NCI-H69 (cell line): ENCODE measurements at regions not wholly inside any gene's neighbourhood (a gene's known extent, or its start where the extent isn't known, plus 50 kb on each side); places are given as distances from the start of the nearest gene placed in this dataset.

Experiments used
- DNase-seq: peaks from one replicate; lab custom pipeline; 2025; lab: John Stamatoyannopoulos, UW

GRCh38 chr4:26105337-26105736 is 191.3 kb downstream of the SMIM20 start:
- no peak for DNase-seq

GRCh38 chr4:26105815-26106699 is 192.0 kb downstream of the SMIM20 start:
- peak; percentile 10 for DNase-seq

DNA sequence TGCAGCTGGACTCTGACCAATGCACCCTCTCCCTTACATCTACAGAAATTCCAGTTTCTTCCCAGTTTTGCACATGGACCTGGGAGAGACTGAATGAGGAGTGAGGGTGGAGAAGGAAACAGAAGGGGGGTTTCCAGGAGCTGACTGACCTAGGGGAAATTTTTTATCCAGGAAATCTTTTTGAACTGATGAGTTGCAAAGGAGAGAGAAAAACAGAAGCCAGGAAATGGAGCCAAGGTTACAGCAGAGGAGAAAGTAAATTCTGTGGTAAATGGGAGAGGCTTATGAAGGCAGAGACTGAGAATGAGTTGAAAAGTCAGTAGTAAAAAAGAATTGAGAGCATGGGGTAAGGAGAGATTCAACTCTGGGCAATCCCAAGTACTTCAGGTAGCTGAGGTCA is 192.8 kb downstream of the SMIM20 start:
- no peak for DNase-seq

DNA sequence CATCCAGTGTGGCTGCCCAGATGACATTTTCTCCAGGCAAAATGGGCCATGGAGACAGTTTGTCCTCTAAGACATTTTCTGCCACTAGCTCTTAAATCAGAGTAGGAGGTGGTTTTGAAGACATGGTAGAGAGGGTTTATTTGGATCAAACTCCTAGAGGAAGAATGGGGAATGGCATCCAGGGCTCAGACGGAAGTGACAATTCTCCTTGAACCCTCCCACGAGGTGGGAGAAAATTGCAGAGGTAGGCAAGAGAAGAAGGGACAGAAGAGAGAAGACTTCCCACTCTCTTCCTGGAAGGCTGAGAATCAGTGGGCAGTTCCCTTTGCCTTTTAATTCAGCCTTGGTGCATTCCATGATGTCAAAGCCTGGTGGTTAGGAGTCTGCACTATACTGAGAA is 194.0 kb downstream of the SMIM20 start:
- peak; percentile 3 for DNase-seq

- DNase-seq, result peak; percentile 24
Measured at GRCh38 chr4:26110493-26110892, 196.5 kb downstream of the SMIM20 start.

DNA sequence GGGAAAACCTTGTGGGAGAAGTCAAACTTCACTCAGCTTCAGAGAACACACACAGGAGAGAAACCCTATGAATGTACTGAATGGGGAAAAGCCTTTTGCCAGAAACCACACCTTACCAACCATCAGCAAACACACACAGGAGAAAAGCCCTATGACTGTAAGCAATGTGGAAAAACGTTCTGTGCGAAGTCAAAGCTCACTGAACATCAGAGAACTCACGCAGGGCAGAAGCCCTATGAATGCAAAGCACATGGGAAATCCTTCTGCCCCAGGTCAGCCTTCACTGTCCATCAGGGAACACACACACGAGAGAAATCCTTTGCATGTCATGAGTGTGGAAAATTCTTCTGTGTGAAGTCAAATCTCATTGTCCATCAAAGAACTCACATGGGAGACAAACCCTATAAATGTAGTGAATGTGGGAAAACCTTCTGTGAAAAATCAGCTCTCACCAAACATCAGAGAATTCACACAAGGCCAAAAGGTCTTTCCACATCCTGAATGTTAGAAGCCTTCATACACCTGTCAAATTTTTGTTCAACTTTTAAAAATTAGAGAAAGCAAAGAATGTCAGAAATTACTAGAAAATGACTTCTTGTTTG is 199.4 kb downstream of the SMIM20 start:
- no peak for DNase-seq

DNA sequence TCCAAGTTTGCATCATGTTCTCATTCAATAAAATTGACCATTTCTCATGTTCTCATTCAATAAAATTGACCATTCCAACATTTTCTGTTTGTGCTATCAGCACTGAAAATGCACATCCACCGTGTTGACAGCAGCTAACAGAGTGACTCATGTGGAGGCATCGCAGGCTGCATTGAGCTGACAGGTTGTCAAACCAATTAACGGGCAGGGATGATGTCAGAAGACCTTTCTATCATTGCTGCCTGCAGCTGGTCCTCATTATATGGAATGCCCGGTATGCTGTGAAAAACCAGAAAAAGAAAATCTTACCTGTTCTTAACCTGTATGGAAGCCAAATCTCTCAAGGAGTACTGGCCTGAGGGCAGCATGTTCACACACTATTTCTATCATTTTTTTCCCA is 202.0 kb downstream of the SMIM20 start:
- DNase-seq, result peak; percentile 38

- peak; percentile 19 for DNase-seq
Measured at GRCh38 chr4:26120098-26120825, 200.6 kb upstream of the RBPJ start.

DNA sequence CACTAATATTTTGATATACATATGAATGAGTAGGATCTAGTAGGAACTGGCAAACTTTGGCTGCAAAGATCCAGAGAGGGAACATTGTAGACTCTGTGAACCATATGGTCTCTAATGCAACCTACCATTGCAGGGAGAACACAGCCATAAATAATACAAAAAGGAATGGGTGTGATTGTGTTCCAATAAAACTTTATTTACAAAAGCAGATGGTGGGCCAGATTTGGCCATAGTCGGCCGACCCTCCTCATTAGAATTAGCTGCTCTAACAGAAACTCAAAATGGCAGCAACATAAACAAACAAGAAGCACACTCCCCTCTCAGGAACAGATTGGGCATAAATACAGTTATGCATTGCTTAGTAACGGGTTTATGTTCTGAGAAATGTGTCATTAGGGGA is 198.1 kb upstream of the RBPJ start:
- DNase-seq, result peak; percentile 43

DNA sequence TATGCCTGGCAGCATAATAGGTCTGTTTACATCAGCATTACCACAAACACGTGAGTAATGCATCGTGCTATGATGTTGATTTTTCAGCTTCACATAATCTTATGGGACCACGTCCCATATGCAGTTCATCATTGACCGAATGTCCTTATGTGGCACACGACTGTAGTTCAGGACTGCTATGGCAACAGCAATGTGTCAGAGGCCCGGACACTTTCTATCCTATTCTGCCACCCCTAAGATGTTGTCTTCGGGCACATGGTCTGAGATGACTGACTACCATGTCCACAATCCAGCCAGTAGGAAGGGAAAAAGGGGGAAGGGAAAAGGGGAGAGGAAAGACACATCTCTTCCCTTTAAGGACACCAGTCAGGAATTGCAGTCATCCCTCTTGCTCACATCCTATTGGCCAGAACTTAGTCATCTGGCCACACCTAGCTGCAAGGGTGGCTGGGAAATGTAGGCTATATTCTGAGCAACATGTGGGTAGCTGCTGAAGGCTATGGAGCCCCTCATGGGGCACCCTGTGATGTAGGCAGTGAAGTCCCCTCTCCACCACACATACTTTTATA is 196.0 kb upstream of the RBPJ start:
- no peak for DNase-seq

DNA sequence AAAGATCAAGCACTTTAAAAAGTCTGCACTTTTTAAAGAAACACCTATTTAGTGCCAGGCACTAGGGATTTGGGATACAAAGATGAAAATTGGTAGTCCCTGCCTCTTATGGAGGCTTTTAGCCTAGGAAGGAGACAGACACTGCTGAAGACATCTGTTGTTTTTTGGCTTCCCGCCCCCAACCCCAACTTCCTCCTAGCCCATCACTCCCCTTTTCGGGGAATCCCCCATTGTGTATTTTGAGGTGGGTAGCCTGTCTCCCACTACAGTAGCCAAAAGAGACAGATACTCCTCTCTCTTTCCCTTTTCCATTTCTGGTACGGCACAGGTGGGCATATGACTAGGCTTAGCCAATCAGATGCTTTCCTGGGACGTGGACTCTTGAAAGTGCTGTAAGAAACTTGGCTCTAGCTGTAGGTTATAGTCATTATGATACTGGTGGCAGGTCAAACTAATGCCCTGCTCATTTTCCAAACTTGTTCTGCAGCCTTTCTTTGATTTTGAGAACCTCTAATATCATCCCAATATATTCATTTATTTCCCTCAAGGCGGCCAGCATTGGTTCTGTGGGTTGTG is 194.6 kb upstream of the RBPJ start:
- no peak for DNase-seq

DNA sequence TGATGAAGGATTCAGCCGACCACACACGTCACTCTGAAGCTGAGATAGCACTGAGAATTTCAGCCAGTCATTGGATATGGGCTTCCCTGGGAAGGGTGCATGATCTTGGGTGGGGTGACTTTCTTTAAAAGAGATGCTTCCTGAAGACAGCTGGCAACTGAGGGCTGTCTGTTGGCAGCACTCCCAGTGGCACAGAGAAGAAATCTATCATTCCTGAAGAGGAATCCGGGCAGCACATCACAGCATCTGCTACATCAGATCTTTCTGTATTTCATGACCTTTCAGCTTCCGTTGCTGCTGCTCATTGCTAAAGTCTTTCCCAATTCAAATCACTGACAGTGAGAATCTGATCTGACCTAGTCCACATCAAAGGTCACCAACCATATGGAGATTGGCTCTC is 193.8 kb upstream of the RBPJ start:
- no peak for DNase-seq

GRCh38 chr4:26127851-26128337 is 192.9 kb upstream of the RBPJ start:
- peak; percentile 73 for DNase-seq

- no peak for DNase-seq
Measured at GRCh38 chr4:26130173-26130572, 190.6 kb upstream of the RBPJ start.

DNA sequence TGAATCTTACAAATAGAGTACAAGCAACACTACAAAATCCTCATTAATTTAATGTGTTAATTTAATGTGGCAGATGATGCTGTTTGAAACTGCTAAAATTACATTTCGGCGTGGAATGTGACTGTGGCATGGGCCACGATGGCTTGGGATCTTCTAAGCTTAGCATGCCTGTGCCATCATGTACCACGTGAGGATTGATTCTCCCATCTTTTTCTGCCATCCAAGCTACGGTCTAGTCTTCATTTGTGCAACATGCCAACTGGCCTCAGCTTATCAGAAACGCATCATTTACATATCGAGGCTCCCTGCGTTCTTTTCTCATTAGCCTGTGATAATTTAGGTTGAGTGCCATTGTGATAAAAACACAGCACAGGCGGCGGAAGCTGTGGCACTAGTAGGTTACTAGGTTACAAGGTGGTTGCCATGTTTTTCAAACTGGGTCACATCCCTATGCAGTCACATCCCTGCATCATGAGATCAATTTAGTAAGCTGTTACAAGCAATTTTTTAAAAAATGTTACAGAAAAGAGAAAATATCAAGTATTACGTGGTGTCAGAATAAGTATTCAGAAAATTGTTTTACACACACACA is 189.9 kb upstream of the RBPJ start:
- no peak for DNase-seq

GRCh38 chr4:26131711-26132110 is 189.1 kb upstream of the RBPJ start:
- DNase-seq, result no peak

- peak; percentile 5 for DNase-seq
Measured at GRCh38 chr4:26132858-26133257, 188.0 kb upstream of the RBPJ start.

DNA sequence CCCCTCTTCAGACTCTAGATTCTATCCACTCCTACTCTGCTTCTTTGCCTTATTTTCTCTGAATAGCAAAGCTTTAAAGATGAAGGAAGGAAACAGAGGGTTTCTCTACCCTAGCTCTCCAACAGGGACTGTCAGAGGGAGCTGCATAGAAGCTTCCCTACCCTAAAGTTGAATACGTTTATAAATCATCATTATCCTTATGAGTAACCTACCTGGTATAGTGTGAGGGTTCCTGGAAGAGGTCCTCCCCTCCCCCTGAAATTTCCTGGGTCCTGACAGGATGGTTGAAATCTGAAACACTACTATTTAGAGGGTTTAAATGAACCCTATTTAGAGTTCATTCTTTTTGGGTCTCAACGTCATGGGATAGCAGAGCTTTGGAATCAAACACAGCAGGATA is 187.0 kb upstream of the RBPJ start:
- DNase-seq, result no peak

- no peak for DNase-seq
Measured at GRCh38 chr4:26135331-26135730, 185.5 kb upstream of the RBPJ start.

DNA sequence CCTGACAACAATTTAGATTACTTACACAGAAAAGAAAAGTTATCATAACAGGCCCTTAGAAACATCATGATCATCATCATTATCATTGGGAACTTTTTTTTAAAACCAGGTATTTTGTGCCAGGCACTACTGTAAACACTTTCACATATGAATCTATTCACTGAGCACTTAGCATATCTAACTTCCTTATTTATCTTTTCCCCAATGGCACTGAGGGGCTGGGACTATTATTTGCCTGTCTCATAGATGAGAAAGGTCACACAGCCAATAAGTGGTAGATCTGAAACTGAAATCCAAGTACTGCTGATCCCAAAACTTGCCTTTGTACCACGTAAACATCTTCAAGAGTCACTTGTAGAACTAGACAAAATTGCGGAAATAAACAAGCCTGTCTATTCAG is 184.2 kb upstream of the RBPJ start:
- DNase-seq, result no peak

DNA sequence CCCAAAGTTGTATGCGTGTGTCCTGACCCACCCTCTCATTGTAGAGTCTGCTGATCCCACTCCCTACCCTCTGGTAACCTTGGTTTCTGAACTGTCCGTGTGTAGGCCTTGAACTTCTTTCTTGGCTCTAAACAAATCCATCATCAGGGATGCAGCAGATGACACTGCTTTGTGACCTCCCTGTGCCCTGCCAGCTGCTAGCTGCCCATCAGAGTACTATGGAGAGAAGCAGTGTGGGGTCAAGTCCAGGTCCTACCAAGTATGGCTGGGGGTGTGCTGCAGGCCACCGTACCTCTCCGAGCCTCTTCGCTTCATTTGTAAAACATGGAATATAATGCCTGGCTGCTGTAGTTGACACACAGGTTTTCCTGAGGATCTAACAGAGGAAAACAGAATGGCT is 183.5 kb upstream of the RBPJ start:
- no peak for DNase-seq
